PC-3 (cell line): ENCODE measurements at regions not wholly inside any gene's neighbourhood (a gene's known extent, or its start where the extent isn't known, plus 50 kb on each side); places are given as distances from the start of the nearest gene placed in this dataset.

ENCODE experiments used
- ATAC-seq: fragments of 200-7000 bp; cut with Tn5 transposase; 2 replicates; pipeline ENCODE4 v1.9.1; 2020; ENCODE audit warnings: mild to moderate bottlenecking, moderate library complexity
- BruUV-seq: library from RNA; stranded (reverse); fragments of 400-500 nt; replicated peaks from 2 replicates; lab custom pipeline; 2021; lab: Mats Ljungman, UMichigan
- CTCF ChIA-PET: fragments of 300-600 bp; sonication (Branson Sonifier 250); formaldehyde crosslinking; loops from one replicate; lab custom pipeline; 2022; ENCODE audit warnings: antibody characterized with exemption; lab: Charles Lee
- POLR2A ChIA-PET: fragments of 300-600 bp; sonication (Branson Sonifier 250); formaldehyde crosslinking; loops from one replicate; lab custom pipeline; 2022; ENCODE audit warnings: antibody characterized with exemption; ENCODE audit not compliant: unreplicated experiment; lab: Charles Lee
- DNase-seq: peaks from one replicate; pipeline ENCODE4 v3.0.0-alpha.2; 2015
- H2AFZ ChIP-seq: fragments of 300-600 bp; sonication (generic); 2 replicates; pipeline ENCODE4 v1.6.0; 2016; ENCODE audit warnings: antibody characterized with exemption, low read length
- H3F3A ChIP-seq: fragments of 300-600 bp; sonication (generic); one replicate; pipeline ENCODE4 v1.6.0; 2017; ENCODE audit warnings: antibody characterized with exemption, low read length, control low read depth, mild to moderate bottlenecking; ENCODE audit not compliant: unreplicated experiment
- H3K27ac ChIP-seq: fragments of 300-600 bp; sonication (generic); 2 replicates; pipeline ENCODE4 v1.5.1; 2016; ENCODE audit warnings: mild to moderate bottlenecking, low read length
- H3K27me3 ChIP-seq: fragments of 300-600 bp; sonication (generic); 2 replicates; pipeline ENCODE4 v1.6.1; 2016; ENCODE audit warnings: low read length, mixed read lengths
- H3K36me3 ChIP-seq: fragments of 300-600 bp; sonication (generic); 2 replicates; pipeline ENCODE4 v1.6.1; 2016; ENCODE audit warnings: low read depth, mixed run types, low read length, mixed read lengths
- H3K4me1 ChIP-seq: fragments of 300-600 bp; sonication (generic); 2 replicates; pipeline ENCODE4 v1.5.1; 2016; ENCODE audit warnings: low read length; ENCODE audit not compliant: insufficient read depth
- H3K4me2 ChIP-seq: fragments of 300-600 bp; sonication (generic); 2 replicates; pipeline ENCODE4 v1.6.0; 2016; ENCODE audit warnings: low read length
- H3K4me3 ChIP-seq: fragments of 300-600 bp; sonication (generic); 2 replicates; pipeline ENCODE4 v1.5.1; 2016; ENCODE audit warnings: mild to moderate bottlenecking, low read length, mixed read lengths
- H3K79me2 ChIP-seq: fragments of 300-600 bp; sonication (generic); 2 replicates; pipeline ENCODE4 v1.6.1; 2017; ENCODE audit warnings: low read length, mixed read lengths
- H3K9ac ChIP-seq: fragments of 300-600 bp; sonication (generic); 2 replicates; pipeline ENCODE4 v1.6.0; 2016; ENCODE audit warnings: mild to moderate bottlenecking, low read length
- H3K9me2 ChIP-seq: fragments of 300-600 bp; sonication (generic); replicated peaks from 2 replicates; pipeline ENCODE4 v1.6.1; 2016; ENCODE audit warnings: mixed run types, low read length, mixed read lengths
- H3K9me3 ChIP-seq: fragments of 300-600 bp; sonication (generic); 2 replicates; pipeline ENCODE4 v1.6.1; 2016; ENCODE audit warnings: low read length, mixed read lengths
- H4K20me1 ChIP-seq: fragments of 300-600 bp; sonication (generic); 2 replicates; pipeline ENCODE4 v1.6.1; 2016; ENCODE audit warnings: low read length, mixed read lengths
- CTCF ChIP-seq: fragments of 300-600 bp; sonication (generic); conservative IDR thresholded peaks from 2 replicates; pipeline ENCODE4 v1.5.1; 2017; ENCODE audit warnings: antibody characterized with exemption, low read depth, mild to moderate bottlenecking, low read length
- EZH2 ChIP-seq: fragments of 300-600 bp; sonication (generic); IDR thresholded peaks from one replicate; pipeline ENCODE4 v1.6.1; 2017; ENCODE audit warnings: antibody characterized with exemption, mild to moderate bottlenecking, low read length; ENCODE audit not compliant: unreplicated experiment
- EZH2phosphoT487 ChIP-seq: fragments of 300-600 bp; sonication (generic); IDR thresholded peaks from 2 replicates; pipeline ENCODE4 v1.6.1; 2018; ENCODE audit warnings: mild to moderate bottlenecking, antibody characterized with exemption, low read length, borderline replicate concordance
- intact Hi-C: fragments of 100-400 bp; cut with micrococcal nuclease; formaldehyde crosslinking; loops from 2 replicates; pipeline ENCODE4 v1.9.0; 2023

GRCh38 chr1:60878323-60878722, 204.0 kb upstream of the NFIA start:
- H3K4me3 ChIP-seq, result no peak overlapping the region
- ATAC-seq (no peak), DNase-seq (peak; percentile 47)
- H3K27ac ChIP-seq, result no peak overlapping the region
- H3K9me3 ChIP-seq, result no peaks in the 10 kb centered on the region
- no peak overlapping the region for H3K9ac ChIP-seq
- H2AFZ ChIP-seq, result no peak overlapping the region
- BruUV-seq, result no TSS peak
- H3K4me1 ChIP-seq, result no peaks in the 10 kb centered on the region
- H4K20me1 ChIP-seq, result no peaks in the 10 kb centered on the region
- H3K9me2 ChIP-seq, result no peaks in the 10 kb centered on the region
- ChIA-PET CTCF (no interaction called here), POLR2A (no interaction called here)
- no peaks in the 10 kb centered on the region for H3K36me3 ChIP-seq
- H3K4me2 ChIP-seq, result no peak overlapping the region
- no peaks in the 10 kb centered on the region for H3K79me2 ChIP-seq
- intact Hi-C loops, result no loop called here
- H3F3A ChIP-seq, result no peaks in the 10 kb centered on the region
- H3K27me3 ChIP-seq, result peaks cover 10% of the 10 kb centered on the region
- no peak for TF ChIP-seq EZH2phosphoT487
- TF ChIP-seq CTCF, result no peak
- no peak for TF ChIP-seq EZH2

GRCh38 chr1:60877376-60877775, 205.0 kb upstream of the NFIA start:
- CTCF ChIA-PET, result no interaction called here
- intact Hi-C loops, result no loop called here
- no TSS peak for BruUV-seq

More at GRCh38 chr1:60877376-60877775, 205.0 kb upstream of the NFIA start:
- ATAC-seq (no peak), DNase-seq (no peak)
- POLR2A ChIA-PET, result no interaction called here
- Histone ChIP-seq H3K4me2 (no peak overlapping the region), H2AFZ (no peak overlapping the region), H3K79me2 (no peaks in the 10 kb centered on the region), H3K4me1 (no peaks in the 10 kb centered on the region), H3K9me3 (no peaks in the 10 kb centered on the region), H3K4me3 (no peak overlapping the region), H3K36me3 (no peaks in the 10 kb centered on the region), H3K9me2 (no peaks in the 10 kb centered on the region), H3F3A (no peaks in the 10 kb centered on the region), H3K27me3 (peaks cover 11% of the 10 kb centered on the region), H4K20me1 (no peaks in the 10 kb centered on the region), H3K27ac (no peak overlapping the region), H3K9ac (no peak overlapping the region)
- TF ChIP-seq CTCF, result no peak
- no peak for TF ChIP-seq EZH2phosphoT487
- TF ChIP-seq EZH2, result no peak
